Astrocyte (in vitro differentiated cells and primary cell): ENCODE measurements at regions not wholly inside any gene's neighbourhood (a gene's known extent, or its start where the extent isn't known, plus 50 kb on each side); places are given as distances from the start of the nearest gene placed in this dataset.

Source experiments
- CTCF ChIP-seq: IDR thresholded peaks from 2 replicates; pipeline ENCODE4 v1.5.1; 2011; ENCODE audit warnings: low read depth, mild to moderate bottlenecking, inconsistent platforms, low read length, moderate library complexity; ENCODE audit not compliant: insufficient read depth
- EZH2 ChIP-seq: IDR thresholded peaks from 2 replicates; pipeline ENCODE4 v1.6.1; 2012; ENCODE audit warnings: mild to moderate bottlenecking, low read length, inconsistent platforms; ENCODE audit not compliant: insufficient read depth

GRCh38 chr12:78566456-78566855 is 298.1 kb upstream of the SYT1 start:
- no peak for TF ChIP-seq CTCF
- TF ChIP-seq EZH2 = no peak
